Activated CD4-positive, alpha-beta T cell treated with anti-CD3 and anti-CD28 coated beads, Interleukin-2, amount 50 U/mL, for 16 hours (primary cell): ENCODE measurements at regions not wholly inside any gene's neighbourhood (a gene's known extent, or its start where the extent isn't known, plus 50 kb on each side); places are given as distances from the start of the nearest gene placed in this dataset.

Source experiments
- DNase-seq: peaks from one replicate; pipeline ENCODE4 v3.0.0-alpha.2; 2020

DNA sequence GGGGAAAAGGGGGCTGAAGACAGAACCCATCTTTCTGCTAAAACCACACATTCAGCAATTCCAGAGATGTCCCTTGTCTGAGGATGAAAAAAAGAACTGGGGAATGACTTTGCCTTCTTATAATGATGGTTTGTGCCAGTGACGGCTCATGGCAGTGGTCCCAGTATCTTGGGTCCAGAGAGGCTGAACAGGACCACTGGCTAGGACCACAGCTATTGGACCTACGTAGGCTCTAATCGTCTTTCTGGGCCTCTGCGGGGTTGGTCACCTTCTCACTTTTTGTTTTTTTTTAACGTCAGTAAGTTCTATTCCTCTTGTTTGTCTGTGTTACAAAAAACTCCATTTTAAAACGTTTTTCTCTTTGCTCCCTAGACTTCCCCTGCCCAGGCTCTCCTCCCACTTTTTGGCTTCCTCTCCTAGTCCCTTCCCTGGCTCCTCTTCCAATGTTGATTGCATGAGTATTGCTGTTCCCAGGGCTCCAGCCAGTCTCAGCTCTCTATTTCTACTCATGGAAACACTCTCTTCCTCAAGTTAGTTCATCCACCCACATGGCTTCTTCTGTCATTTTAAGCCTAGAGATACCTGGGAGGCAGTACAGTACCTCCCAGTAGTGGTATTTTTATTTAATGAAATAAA is 52.6 kb upstream of the STX18 start:
- no peak for DNase-seq

DNA sequence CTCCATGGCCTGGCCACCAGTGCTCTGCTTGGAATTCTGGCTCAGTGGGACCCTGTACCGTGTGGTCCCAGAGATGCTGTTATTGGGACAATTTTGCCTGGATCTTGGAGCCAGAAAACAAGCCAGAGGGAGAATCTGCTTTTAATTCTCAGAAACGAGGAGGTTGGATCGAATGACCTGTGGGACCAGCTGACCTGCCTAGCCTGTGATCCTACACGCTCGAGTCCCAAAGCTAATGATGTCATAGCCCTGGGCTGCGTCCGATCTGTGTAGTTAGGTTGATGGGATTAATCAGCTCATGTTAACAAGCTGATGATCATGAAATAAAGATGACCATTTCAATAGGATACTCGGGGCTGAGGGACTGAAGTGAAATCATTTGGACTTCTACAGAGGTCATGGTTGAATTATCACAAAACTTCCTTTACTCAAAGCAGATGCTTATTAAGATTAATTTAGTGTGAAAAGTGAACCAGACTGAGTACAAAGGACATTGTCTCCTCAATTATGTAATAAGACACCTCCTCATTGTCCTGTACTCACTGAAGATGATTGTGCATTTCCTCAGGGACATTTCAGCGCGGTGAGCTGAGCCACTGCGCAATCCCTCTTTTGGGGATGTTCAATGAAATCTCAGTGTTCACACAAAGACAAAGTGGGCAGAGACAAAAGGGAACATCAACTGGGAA is 51.9 kb upstream of the STX18 start:
- DNase-seq: no peak

DNA sequence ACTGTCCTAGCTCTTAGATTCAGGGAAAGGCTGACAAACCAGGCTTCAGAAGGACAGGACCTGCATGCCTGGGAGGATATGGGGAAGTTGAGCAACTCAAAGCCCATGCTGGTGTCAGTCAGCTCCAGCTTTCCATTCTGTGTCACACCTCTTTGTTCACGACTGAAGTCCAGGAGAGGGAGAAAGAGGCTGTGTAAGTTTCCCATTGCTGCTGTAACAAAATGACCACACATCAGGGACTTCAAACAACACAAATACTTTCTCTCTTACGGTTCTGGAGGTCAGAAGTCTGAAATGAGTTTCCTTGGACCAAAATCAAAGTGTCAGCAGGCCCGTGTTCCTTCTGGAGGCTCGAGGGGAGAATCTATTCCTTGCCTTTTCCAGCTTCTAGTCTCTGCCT is 50.6 kb upstream of the STX18 start:
- no peak for DNase-seq
